SK-N-SH treated with all-trans-retinoic acid at 6 μM for 48 hours (cell line): ENCODE measurements at regions not wholly inside any gene's neighbourhood (a gene's known extent, or its start where the extent isn't known, plus 50 kb on each side); places are given as distances from the start of the nearest gene placed in this dataset.

Experiments
- ATAC-seq: fragments of 200-7000 bp; cut with Tn5 transposase; 3 replicates; pipeline ENCODE4 v1.9.1; 2020; ENCODE audit warnings: mild to moderate bottlenecking, moderate library complexity
- ARNTL ChIP-seq: fragments of 450-650 bp; formaldehyde crosslinking; IDR thresholded peaks from 2 replicates; pipeline ENCODE4 v1.5.0; 2020; ENCODE audit warnings: low read depth, mild to moderate bottlenecking, moderate library complexity, borderline replicate concordance
- BACH2 ChIP-seq: fragments of 250-450 bp; sonication (Bioruptor Pico); IDR thresholded peaks from 2 replicates; pipeline ENCODE4 v1.9.0; 2021; ENCODE audit warnings: mild to moderate bottlenecking, borderline replicate concordance
- CREB5 ChIP-seq: fragments of 250-450 bp; sonication (Bioruptor Pico); IDR thresholded peaks from 2 replicates; pipeline ENCODE4 v1.5.1; 2020; ENCODE audit warnings: low read depth, mild to moderate bottlenecking, moderate library complexity
- CSDC2 ChIP-seq: fragments of 250-450 bp; sonication (Bioruptor Pico); IDR thresholded peaks from 2 replicates; pipeline ENCODE4 v1.5.0; 2020; ENCODE audit warnings: mild to moderate bottlenecking, moderate library complexity
- CSRNP3 ChIP-seq: fragments of 250-450 bp; sonication (Bioruptor Pico); IDR thresholded peaks from 2 replicates; pipeline ENCODE4 v1.5.1; 2021; ENCODE audit warnings: mild to moderate bottlenecking, moderate library complexity
- ESRRG ChIP-seq: fragments of 250-450 bp; sonication (Bioruptor Pico); IDR thresholded peaks from 2 replicates; pipeline ENCODE4 v1.6.1; 2021; ENCODE audit warnings: mild to moderate bottlenecking
- GLIS3 ChIP-seq: fragments of 250-450 bp; sonication (Bioruptor Pico); IDR thresholded peaks from 2 replicates; pipeline ENCODE4 v1.5.0; 2020; ENCODE audit warnings: mild to moderate bottlenecking, moderate library complexity
- ISL1 ChIP-seq: fragments of 250-450 bp; sonication (Bioruptor Pico); IDR thresholded peaks from 2 replicates; pipeline ENCODE4 v2.1.2; 2022; ENCODE audit warnings: mild to moderate bottlenecking, moderate library complexity
- OSR1 ChIP-seq: fragments of 250-450 bp; sonication (Bioruptor Pico); IDR thresholded peaks from 2 replicates; pipeline ENCODE4 v1.8.0; 2022; ENCODE audit warnings: moderate library complexity, mild to moderate bottlenecking, inconsistent platforms
- PATZ1 ChIP-seq: fragments of 250-450 bp; sonication (Bioruptor Pico); IDR thresholded peaks from 2 replicates; pipeline ENCODE4 v1.8.0; 2020; ENCODE audit warnings: mild to moderate bottlenecking, moderate library complexity, borderline replicate concordance
- POU6F1 ChIP-seq: fragments of 250-450 bp; sonication (Bioruptor Pico); IDR thresholded peaks from 2 replicates; pipeline ENCODE4 v1.8.0; 2021; ENCODE audit warnings: low read depth, mild to moderate bottlenecking, moderate library complexity, borderline replicate concordance
- PPARA ChIP-seq: fragments of 250-450 bp; sonication (Bioruptor Pico); IDR thresholded peaks from 2 replicates; pipeline ENCODE4 v1.5.0; 2020; ENCODE audit warnings: mild to moderate bottlenecking, borderline replicate concordance
- RARB ChIP-seq: fragments of 250-450 bp; sonication (Bioruptor Pico); IDR thresholded peaks from 2 replicates; pipeline ENCODE4 v1.8.0; 2021; ENCODE audit warnings: mild to moderate bottlenecking, moderate library complexity
- SNAI2 ChIP-seq: fragments of 250-450 bp; sonication (Bioruptor Pico); IDR thresholded peaks from 2 replicates; pipeline ENCODE4 v1.5.0; 2020; ENCODE audit warnings: mild to moderate bottlenecking, moderate library complexity
- TOX ChIP-seq: fragments of 250-450 bp; sonication (Bioruptor Pico); IDR thresholded peaks from 2 replicates; pipeline ENCODE4 v1.8.0; 2021; ENCODE audit warnings: mild to moderate bottlenecking, moderate library complexity, borderline replicate concordance
- TSHZ2 ChIP-seq: fragments of 250-450 bp; sonication (Bioruptor Pico); IDR thresholded peaks from 2 replicates; pipeline ENCODE4 v1.5.0; 2020; ENCODE audit warnings: mild to moderate bottlenecking, moderate library complexity
- ZC3H10 ChIP-seq: fragments of 250-450 bp; sonication (Bioruptor Pico); IDR thresholded peaks from 2 replicates; pipeline ENCODE4 v1.5.1; 2021; ENCODE audit warnings: mild to moderate bottlenecking, moderate library complexity
- ZFP30 ChIP-seq: fragments of 450-650 bp; formaldehyde crosslinking; IDR thresholded peaks from 2 replicates; pipeline ENCODE4 v1.5.0; 2022; ENCODE audit warnings: mild to moderate bottlenecking, moderate library complexity
- ZNF565 ChIP-seq: fragments of 450-650 bp; formaldehyde crosslinking; conservative IDR thresholded peaks from 2 replicates; pipeline ENCODE4 v1.5.0; 2020; ENCODE audit warnings: low read depth, mild to moderate bottlenecking, moderate library complexity
- ZNF8 ChIP-seq: fragments of 450-650 bp; formaldehyde crosslinking; IDR thresholded peaks from 2 replicates; pipeline ENCODE4 v1.5.0; 2020; ENCODE audit warnings: mild to moderate bottlenecking, moderate library complexity

GRCh38 chr1:218759795-218760194 lies 413.9 kb upstream of the LYPLAL1 start:
- no peak for TF ChIP-seq OSR1 (CRISPR knock-in tag)
- no peak for TF ChIP-seq TSHZ2 (CRISPR knock-in tag)
- no peak for TF ChIP-seq PATZ1 (CRISPR knock-in tag)
- no peak for TF ChIP-seq ZFP30 (CRISPR knock-in tag)
- no peak for TF ChIP-seq ZNF8 (CRISPR knock-in tag)
- no peak for TF ChIP-seq CSDC2 (CRISPR knock-in tag)
- TF ChIP-seq ISL1 (CRISPR knock-in tag): no peak
- TF ChIP-seq POU6F1 (CRISPR knock-in tag): no peak
- TF ChIP-seq GLIS3 (CRISPR knock-in tag): no peak
- TF ChIP-seq SNAI2: no peak
- TF ChIP-seq CSRNP3 (CRISPR knock-in tag): no peak
- TF ChIP-seq ESRRG (CRISPR knock-in tag): no peak
- no peak for ATAC-seq

GRCh38 chr1:218760601-218761570 lies 412.8 kb upstream of the LYPLAL1 start:
- no peak for TF ChIP-seq TOX (CRISPR knock-in tag)
- TF ChIP-seq ARNTL (CRISPR knock-in tag): no peak
- TF ChIP-seq ISL1 (CRISPR knock-in tag): no peak
- no peak for TF ChIP-seq CREB5 (CRISPR knock-in tag)
- TF ChIP-seq POU6F1 (CRISPR knock-in tag): no peak
- no peak for TF ChIP-seq BACH2 (CRISPR knock-in tag)
- no peak for TF ChIP-seq ZC3H10
- no peak for TF ChIP-seq OSR1 (CRISPR knock-in tag)
- TF ChIP-seq PPARA (CRISPR knock-in tag): no peak
- no peak for TF ChIP-seq ZNF565 (CRISPR knock-in tag)
- TF ChIP-seq CSDC2 (CRISPR knock-in tag): no peak
- TF ChIP-seq RARB (CRISPR knock-in tag): no peak

More at GRCh38 chr1:218760601-218761570, 412.8 kb upstream of the LYPLAL1 start:
- ATAC-seq: peak; percentile 79
